WTC11 (cell line): ENCODE measurements at regions not wholly inside any gene's neighbourhood (a gene's known extent, or its start where the extent isn't known, plus 50 kb on each side); places are given as distances from the start of the nearest gene placed in this dataset.

Experiments
- CREB1 ChIP-seq: sonication (generic); formaldehyde crosslinking; IDR thresholded peaks from 2 replicates; pipeline ENCODE4 v1.8.0; 2023; ENCODE audit warnings: mild to moderate bottlenecking, missing genetic modification reagents
- CTCF ChIP-seq: fragments of 200-600 bp; IDR thresholded peaks from 2 replicates; pipeline ENCODE4 v1.8.0; 2022; ENCODE audit warnings: antibody characterized with exemption
- E2F4 ChIP-seq: sonication (generic); formaldehyde crosslinking; IDR thresholded peaks from 2 replicates; pipeline ENCODE4 v1.8.1; 2022; ENCODE audit warnings: low read depth, mild to moderate bottlenecking, moderate library complexity, missing genetic modification reagents, borderline replicate concordance
- FOXJ3 ChIP-seq: sonication (generic); formaldehyde crosslinking; IDR thresholded peaks from 2 replicates; pipeline ENCODE4 v1.9.0; 2021; ENCODE audit warnings: missing genetic modification reagents, mild to moderate bottlenecking, borderline replicate concordance
- NFYB ChIP-seq: sonication (generic); formaldehyde crosslinking; conservative IDR thresholded peaks from 2 replicates; pipeline ENCODE4 v1.8.0; 2022; ENCODE audit warnings: low read depth, missing genetic modification reagents
- RELA ChIP-seq: sonication (generic); formaldehyde crosslinking; IDR thresholded peaks from 2 replicates; pipeline ENCODE4 v1.8.1; 2022; ENCODE audit warnings: missing genetic modification reagents, mild to moderate bottlenecking, borderline replicate concordance
- USF2 ChIP-seq: sonication (generic); formaldehyde crosslinking; IDR thresholded peaks from 2 replicates; pipeline ENCODE4 v1.8.1; 2023; ENCODE audit warnings: mild to moderate bottlenecking, missing genetic modification reagents, moderate library complexity
- ZNF423 ChIP-seq: fragments of 250-450 bp; sonication (Bioruptor Pico); IDR thresholded peaks from 2 replicates; pipeline ENCODE4 v2.1.2; 2022; ENCODE audit warnings: mild to moderate bottlenecking, moderate library complexity

- TF ChIP-seq CTCF = no peak
- no peak for TF ChIP-seq ZNF423 (CRISPR knock-in tag)
- TF ChIP-seq FOXJ3 (CRISPR knock-in tag) = no peak
- TF ChIP-seq USF2 = no peak
- TF ChIP-seq CREB1 (CRISPR knock-in tag) = no peak
- no peak for TF ChIP-seq E2F4 (CRISPR knock-in tag)
- no peak for TF ChIP-seq NFYB (CRISPR knock-in tag)
- TF ChIP-seq RELA = no peak
Observed at GRCh38 chr16:51328733-51329132, 177.7 kb upstream of the SALL1 start.
